ENCODE measurements at regions not wholly inside any gene's neighbourhood (a gene's known extent, or its start where the extent isn't known, plus 50 kb on each side); places are given as distances from the start of the nearest gene placed in this dataset.

DNA sequence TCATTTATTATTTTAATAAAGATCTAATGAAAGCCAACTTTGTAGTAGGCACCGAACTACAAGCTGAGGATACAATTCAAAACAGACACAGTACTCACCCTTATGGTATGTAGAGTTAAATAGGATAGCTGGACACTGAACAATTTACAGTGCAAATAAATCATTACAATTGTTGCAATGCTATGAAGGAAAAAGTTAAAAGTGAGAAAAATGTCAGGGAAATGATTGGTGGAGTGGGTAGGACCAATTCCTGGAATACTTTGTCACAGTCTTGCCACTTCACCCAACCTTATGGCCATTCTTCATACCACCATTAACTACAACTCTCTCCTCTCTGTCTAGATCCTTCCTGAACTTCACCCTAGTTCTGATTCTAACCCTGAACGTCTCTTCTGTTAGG lies 70.1 kb upstream of the CCSER1 start:
- H3K9me3 Mint-ChIP-seq (ENCODE audit: low read depth): peaks cover 4% of the 10 kb centered on the region
- TF ChIP-seq, protein P1, sequence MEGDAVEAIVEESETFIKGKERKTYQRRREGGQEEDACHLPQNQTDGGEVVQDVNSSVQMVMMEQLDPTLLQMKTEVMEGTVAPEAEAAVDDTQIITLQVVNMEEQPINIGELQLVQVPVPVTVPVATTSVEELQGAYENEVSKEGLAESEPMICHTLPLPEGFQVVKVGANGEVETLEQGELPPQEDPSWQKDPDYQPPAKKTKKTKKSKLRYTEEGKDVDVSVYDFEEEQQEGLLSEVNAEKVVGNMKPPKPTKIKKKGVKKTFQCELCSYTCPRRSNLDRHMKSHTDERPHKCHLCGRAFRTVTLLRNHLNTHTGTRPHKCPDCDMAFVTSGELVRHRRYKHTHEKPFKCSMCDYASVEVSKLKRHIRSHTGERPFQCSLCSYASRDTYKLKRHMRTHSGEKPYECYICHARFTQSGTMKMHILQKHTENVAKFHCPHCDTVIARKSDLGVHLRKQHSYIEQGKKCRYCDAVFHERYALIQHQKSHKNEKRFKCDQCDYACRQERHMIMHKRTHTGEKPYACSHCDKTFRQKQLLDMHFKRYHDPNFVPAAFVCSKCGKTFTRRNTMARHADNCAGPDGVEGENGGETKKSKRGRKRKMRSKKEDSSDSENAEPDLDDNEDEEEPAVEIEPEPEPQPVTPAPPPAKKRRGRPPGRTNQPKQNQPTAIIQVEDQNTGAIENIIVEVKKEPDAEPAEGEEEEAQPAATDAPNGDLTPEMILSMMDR (IDR thresholded peaks at IDR 0.05; ENCODE audit: unreplicated experiment): no peak
- DNase-seq (ENCODE audit: low spot score, unreplicated experiment): no peak
- H3K36me3 Mint-ChIP-seq (ENCODE audit: insufficient read depth): no peaks in the 10 kb centered on the region
- H3K4me3 Mint-ChIP-seq (ENCODE audit: low read depth): no peak overlapping the region
- no peaks in the 10 kb centered on the region for H3K27me3 Mint-ChIP-seq
- no peaks in the 10 kb centered on the region for H3K4me1 Mint-ChIP-seq (ENCODE audit: low read depth)
- no peak overlapping the region for H3K27ac Mint-ChIP-seq

DNA sequence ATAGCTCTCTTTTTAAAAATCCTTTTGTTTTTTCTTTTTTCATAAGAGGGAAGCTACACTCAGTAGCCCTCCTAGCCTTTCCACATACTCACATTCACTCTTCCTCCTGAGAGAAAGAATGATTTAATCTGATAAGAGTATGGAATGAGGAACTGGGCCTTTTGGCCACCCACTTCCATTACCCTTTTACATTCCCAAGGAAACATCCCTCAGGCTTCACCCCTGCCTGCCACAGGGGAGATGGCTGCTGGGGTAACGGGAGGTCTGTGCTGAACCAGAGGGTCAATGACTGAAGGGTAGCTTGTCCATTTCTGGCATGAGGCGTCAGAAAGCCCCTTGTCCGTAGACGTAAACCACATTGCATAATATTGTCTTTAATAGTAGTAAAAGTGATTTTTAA lies 67.2 kb upstream of the CCSER1 start:
- TF ChIP-seq, protein P1 (IDR thresholded peaks at IDR 0.05; ENCODE audit: unreplicated experiment): no peak
- no peaks in the 10 kb centered on the region for H3K36me3 Mint-ChIP-seq (ENCODE audit: insufficient read depth)
- peaks cover 4% of the 10 kb centered on the region for H3K9me3 Mint-ChIP-seq (ENCODE audit: low read depth)
- no peak overlapping the region for H3K4me3 Mint-ChIP-seq (ENCODE audit: low read depth)
- no peaks in the 10 kb centered on the region for H3K4me1 Mint-ChIP-seq (ENCODE audit: low read depth)
- DNase-seq (ENCODE audit: low spot score, unreplicated experiment): no peak
- no peak overlapping the region for H3K27ac Mint-ChIP-seq
- H3K27me3 Mint-ChIP-seq: no peaks in the 10 kb centered on the region

DNA sequence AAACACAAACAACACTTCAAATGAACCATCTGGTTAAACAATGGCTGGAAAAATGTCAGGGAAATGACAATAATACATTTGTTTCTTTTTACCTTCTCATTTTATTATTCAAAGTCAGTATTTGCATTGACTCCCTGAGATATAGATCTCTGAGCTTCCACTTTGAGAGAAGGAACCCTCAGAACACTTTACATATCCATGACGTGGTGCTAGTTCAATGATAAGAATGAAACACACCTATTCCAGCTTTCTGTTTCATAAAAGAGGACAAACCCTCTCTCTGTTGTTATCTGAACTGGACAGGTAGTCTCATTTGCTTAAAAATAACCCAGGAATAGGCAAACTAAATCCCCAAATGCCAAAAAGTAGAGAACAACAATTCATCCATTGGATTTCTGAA lies 65.3 kb upstream of the CCSER1 start:
- TF ChIP-seq, protein P1 (IDR thresholded peaks at IDR 0.05; ENCODE audit: unreplicated experiment): no peak
- no peak overlapping the region for H3K4me3 Mint-ChIP-seq (ENCODE audit: low read depth)
- DNase-seq (ENCODE audit: low spot score, unreplicated experiment): no peak
- H3K9me3 Mint-ChIP-seq (ENCODE audit: low read depth): peaks cover 4% of the 10 kb centered on the region
- H3K27ac Mint-ChIP-seq: no peak overlapping the region
- no peaks in the 10 kb centered on the region for H3K36me3 Mint-ChIP-seq (ENCODE audit: insufficient read depth)
- H3K4me1 Mint-ChIP-seq (ENCODE audit: low read depth): no peaks in the 10 kb centered on the region
- H3K27me3 Mint-ChIP-seq: peaks cover 3% of the 10 kb centered on the region

DNA sequence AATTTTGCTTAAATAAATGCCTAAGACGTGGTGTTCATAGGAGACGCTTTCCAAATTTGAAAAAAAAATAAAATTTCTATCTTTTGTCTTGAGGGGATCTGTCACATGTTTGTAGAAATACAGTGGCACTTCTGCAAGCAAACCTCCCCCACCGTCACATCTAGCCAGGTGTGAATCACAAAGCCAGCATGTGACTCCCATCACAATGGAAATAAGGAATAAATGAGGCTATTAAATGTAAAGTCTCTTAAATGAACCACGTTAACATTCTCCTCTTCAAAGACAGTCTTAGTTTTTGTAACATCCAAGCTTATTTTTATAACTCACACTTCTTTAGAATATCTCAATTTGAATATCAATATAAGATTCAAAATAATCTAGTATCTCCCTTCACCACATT lies 63.0 kb upstream of the CCSER1 start:
- no peaks in the 10 kb centered on the region for H3K4me1 Mint-ChIP-seq (ENCODE audit: low read depth)
- H3K9me3 Mint-ChIP-seq (ENCODE audit: low read depth): peaks cover 4% of the 10 kb centered on the region
- H3K27me3 Mint-ChIP-seq: peaks cover 3% of the 10 kb centered on the region
- no peaks in the 10 kb centered on the region for H3K36me3 Mint-ChIP-seq (ENCODE audit: insufficient read depth)
- DNase-seq (ENCODE audit: low spot score, unreplicated experiment): no peak
- TF ChIP-seq, protein P1 (IDR thresholded peaks at IDR 0.05; ENCODE audit: unreplicated experiment): no peak
- H3K4me3 Mint-ChIP-seq (ENCODE audit: low read depth): no peak overlapping the region
- no peak overlapping the region for H3K27ac Mint-ChIP-seq

DNA sequence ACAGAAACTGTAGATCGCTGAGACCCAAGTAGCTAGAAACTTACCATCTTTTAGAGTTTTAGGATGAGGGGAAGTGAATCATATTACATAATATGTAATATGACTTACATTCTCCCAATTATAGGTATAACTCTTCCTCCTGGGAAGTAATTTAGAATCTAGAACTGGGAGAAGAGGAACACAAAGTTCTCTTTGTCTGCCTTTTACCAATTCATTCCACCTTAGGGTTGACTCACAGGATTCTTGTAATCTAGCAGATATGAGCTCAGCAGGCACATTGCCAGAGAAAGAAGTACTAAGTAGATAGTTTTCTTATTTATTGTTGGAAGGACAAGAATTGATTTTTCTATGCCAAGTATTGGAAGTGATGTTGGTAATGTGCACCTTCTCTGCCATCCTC lies 58.0 kb upstream of the CCSER1 start:
- no peak for DNase-seq (ENCODE audit: low spot score, unreplicated experiment)
- H3K4me3 Mint-ChIP-seq (ENCODE audit: low read depth): no peak overlapping the region
- peaks cover 8% of the 10 kb centered on the region for H3K4me1 Mint-ChIP-seq (ENCODE audit: low read depth)
- H3K36me3 Mint-ChIP-seq (ENCODE audit: insufficient read depth): no peaks in the 10 kb centered on the region
- no peak overlapping the region for H3K27ac Mint-ChIP-seq
- peaks cover 4% of the 10 kb centered on the region for H3K9me3 Mint-ChIP-seq (ENCODE audit: low read depth)
- peaks cover 12% of the 10 kb centered on the region for H3K27me3 Mint-ChIP-seq
- TF ChIP-seq, protein P1 (IDR thresholded peaks at IDR 0.05; ENCODE audit: unreplicated experiment): no peak
